Stimulated activated naive CD8-positive, alpha-beta T cell treated with anti-CD3 and anti-CD28 coated beads, Interleukin-15, amount 100 ng/mL, for 72 hours (primary cell): ENCODE measurements at regions not wholly inside any gene's neighbourhood (a gene's known extent, or its start where the extent isn't known, plus 50 kb on each side); places are given as distances from the start of the nearest gene placed in this dataset.
"Not testable (repeated sequence)": the region's sequence is repeated elsewhere in the genome, so short reads cannot be mapped to it uniquely, and the experiment has no call there.

Experiments used
- ATAC-seq: fragments of 150-1000 bp; cut with Tn5 transposase; 2 replicates; pipeline ENCODE4 v1.10.0; 2021; ENCODE audit warnings: mild to moderate bottlenecking, moderate library complexity
- DNase-seq, 2 donors: peaks; one replicate each; pipeline ENCODE4 v3.0.0; 2021 to 2022
- H3K27ac Mint-ChIP-seq, 2 donors: one replicate each; pipeline ENCODE4 v1.8.0; 2022; ENCODE audit warnings: mild to moderate bottlenecking in 2 of 2, mixed read lengths in 2 of 2, moderate library complexity in 2 of 2
- H3K27me3 Mint-ChIP-seq: one replicate; pipeline ENCODE4 v1.8.0; 2022; ENCODE audit warnings: mixed read lengths
- H3K4me1 Mint-ChIP-seq: one replicate; pipeline ENCODE4 v1.8.0; 2022; ENCODE audit warnings: mild to moderate bottlenecking, mixed read lengths
- H3K4me3 Mint-ChIP-seq, 2 donors: one replicate each; pipeline ENCODE4 v1.8.0; 2022; ENCODE audit warnings: mild to moderate bottlenecking in 2 of 2, mixed read lengths in 2 of 2, moderate library complexity in 1 of 2
- H3K9me3 Mint-ChIP-seq, 2 donors: one replicate each; pipeline ENCODE4 v1.8.0; 2022; ENCODE audit warnings: mixed read lengths in 2 of 2

GRCh38 chr2:111667001-111667400, 217.0 kb downstream of the ANAPC1 start:
- Mint-ChIP-seq H3K4me3 (no peak overlapping the region), H3K9me3 (no peaks in the 10 kb centered on the region), H3K4me1 (peaks cover 8% of the 10 kb centered on the region), H3K27ac (no peak overlapping the region), H3K27me3 (no peaks in the 10 kb centered on the region)
- DNase-seq = no peak
- ATAC-seq = no peak

GRCh38 chr2:111667542-111668273, 216.3 kb downstream of the ANAPC1 start:
- Mint-ChIP-seq H3K27me3 (no peaks in the 10 kb centered on the region), H3K4me1 (peaks cover 6% of the 10 kb centered on the region), H3K27ac (no peak overlapping the region), H3K4me3 (no peak overlapping the region), H3K9me3 (no peaks in the 10 kb centered on the region)
- ATAC-seq (no peak), DNase-seq (no peak)

GRCh38 chr2:111668274-111668616, 215.7 kb downstream of the ANAPC1 start:
- H3K4me3 Mint-ChIP-seq = no peak overlapping the region
- H3K27ac Mint-ChIP-seq = no peak overlapping the region
- no peaks in the 10 kb centered on the region for H3K27me3 Mint-ChIP-seq
- DNase-seq = no peak
- ATAC-seq = no peak
- H3K9me3 Mint-ChIP-seq = no peaks in the 10 kb centered on the region
- H3K4me1 Mint-ChIP-seq = peaks cover 1% of the 10 kb centered on the region

- Mint-ChIP-seq H3K27ac (no peak overlapping the region), H3K4me3 (no peak overlapping the region), H3K9me3 (no peaks in the 10 kb centered on the region), H3K4me1 (no peaks in the 10 kb centered on the region), H3K27me3 (no peaks in the 10 kb centered on the region)
- no peak for DNase-seq
- ATAC-seq = no peak
These were observed 215.3 kb downstream of the ANAPC1 start for GRCh38 chr2:111668741-111669140.

GRCh38 chr2:111669928-111670695, 213.9 kb downstream of the ANAPC1 start:
- H3K9me3 Mint-ChIP-seq = no peaks in the 10 kb centered on the region

GRCh38 chr2:111670776-111671175, 213.2 kb downstream of the ANAPC1 start:
- no peak for ATAC-seq
- Mint-ChIP-seq H3K4me3 (no peak overlapping the region), H3K27ac (no peak overlapping the region), H3K4me1 (no peaks in the 10 kb centered on the region), H3K9me3 (no peaks in the 10 kb centered on the region), H3K27me3 (no peaks in the 10 kb centered on the region)
- no peak for DNase-seq

More at GRCh38 chr2:111669928-111670695, 213.9 kb downstream of the ANAPC1 start:
- ATAC-seq (no peak), DNase-seq (no peak)
- Mint-ChIP-seq H3K4me1 (no peaks in the 10 kb centered on the region), H3K27ac (no peak overlapping the region), H3K27me3 (no peaks in the 10 kb centered on the region), H3K4me3 (no peak overlapping the region)

GRCh38 chr2:111671426-111672150, 212.4 kb downstream of the ANAPC1 start:
- no peaks in the 10 kb centered on the region for H3K9me3 Mint-ChIP-seq
- ATAC-seq (no peak), DNase-seq (no peak)
- no peaks in the 10 kb centered on the region for H3K4me1 Mint-ChIP-seq
- H3K27ac Mint-ChIP-seq = peak overlapping the region in 1 of 2 donors; percentile 19
- H3K27me3 Mint-ChIP-seq = no peaks in the 10 kb centered on the region
- no peak overlapping the region for H3K4me3 Mint-ChIP-seq

GRCh38 chr2:111672641-111673040, 211.4 kb downstream of the ANAPC1 start:
- H3K9me3 Mint-ChIP-seq, DNase-seq, ATAC-seq, H3K27ac Mint-ChIP-seq, H3K27me3 Mint-ChIP-seq, H3K4me1 Mint-ChIP-seq, H3K4me3 Mint-ChIP-seq: not testable (repeated sequence)

GRCh38 chr2:111673526-111673925, 210.5 kb downstream of the ANAPC1 start:
- Mint-ChIP-seq H3K4me3 (no peak overlapping the region), H3K27ac (no peak overlapping the region), H3K27me3 (peaks cover 8% of the 10 kb centered on the region), H3K9me3 (no peaks in the 10 kb centered on the region), H3K4me1 (no peaks in the 10 kb centered on the region)
- DNase-seq = no peak
- no peak for ATAC-seq

- H3K4me3 Mint-ChIP-seq = no peak overlapping the region
These were observed 208.4 kb downstream of the ANAPC1 start for GRCh38 chr2:111675419-111676194.

GRCh38 chr2:111676291-111676822, 207.6 kb downstream of the ANAPC1 start:
- peak; percentile 20 for ATAC-seq
- H3K27ac Mint-ChIP-seq = no peak overlapping the region
- no peaks in the 10 kb centered on the region for H3K9me3 Mint-ChIP-seq
- no peaks in the 10 kb centered on the region for H3K4me1 Mint-ChIP-seq
- peaks cover 8% of the 10 kb centered on the region for H3K27me3 Mint-ChIP-seq
- H3K4me3 Mint-ChIP-seq = no peak overlapping the region
- no peak for DNase-seq

More at GRCh38 chr2:111675419-111676194, 208.4 kb downstream of the ANAPC1 start:
- no peak for DNase-seq
- Mint-ChIP-seq H3K27ac (no peak overlapping the region), H3K9me3 (no peaks in the 10 kb centered on the region), H3K4me1 (no peaks in the 10 kb centered on the region), H3K27me3 (peaks cover 8% of the 10 kb centered on the region)
- ATAC-seq = no peak

GRCh38 chr2:111678161-111678560, 205.8 kb downstream of the ANAPC1 start:
- DNase-seq = no peak
- Mint-ChIP-seq H3K27me3 (peaks cover 8% of the 10 kb centered on the region), H3K4me3 (no peak overlapping the region), H3K27ac (no peak overlapping the region), H3K9me3 (no peaks in the 10 kb centered on the region), H3K4me1 (no peaks in the 10 kb centered on the region)
- no peak for ATAC-seq

- peaks cover 8% of the 10 kb centered on the region for H3K27me3 Mint-ChIP-seq
- H3K4me3 Mint-ChIP-seq = no peak overlapping the region
- ATAC-seq (no peak), DNase-seq (no peak)
- no peaks in the 10 kb centered on the region for H3K4me1 Mint-ChIP-seq
- H3K27ac Mint-ChIP-seq = no peak overlapping the region
- H3K9me3 Mint-ChIP-seq = no peaks in the 10 kb centered on the region
These were observed 205.3 kb downstream of the ANAPC1 start for GRCh38 chr2:111678651-111679050.

GRCh38 chr2:111679202-111679601, 204.8 kb downstream of the ANAPC1 start:
- Mint-ChIP-seq H3K4me1 (no peaks in the 10 kb centered on the region), H3K4me3 (no peak overlapping the region), H3K27ac (no peak overlapping the region), H3K27me3 (peaks cover 8% of the 10 kb centered on the region), H3K9me3 (no peaks in the 10 kb centered on the region)
- ATAC-seq (no peak), DNase-seq (no peak)

GRCh38 chr2:111684611-111685010, 199.4 kb downstream of the ANAPC1 start:
- Mint-ChIP-seq H3K9me3 (no peaks in the 10 kb centered on the region), H3K27me3 (no peaks in the 10 kb centered on the region), H3K4me3 (no peak overlapping the region), H3K4me1 (no peaks in the 10 kb centered on the region), H3K27ac (no peak overlapping the region)
- no peak for DNase-seq
- no peak for ATAC-seq
